Activated CD8-positive, alpha-beta memory T cell treated with anti-CD3 and anti-CD28 coated beads, Interleukin-2, amount 50 U/mL, for 24 hours (primary cell): ENCODE measurements at regions not wholly inside any gene's neighbourhood (a gene's known extent, or its start where the extent isn't known, plus 50 kb on each side); places are given as distances from the start of the nearest gene placed in this dataset.

ENCODE experiments used
- DNase-seq: peaks from one replicate; pipeline ENCODE4 v3.0.0-alpha.2; 2020; ENCODE audit errors: extremely low read depth

GRCh38 chr10:130430291-130430690, 294.1 kb downstream of the GLRX3 start:
- DNase-seq = no peak

GRCh38 chr10:130430852-130431704, 294.9 kb downstream of the GLRX3 start:
- DNase-seq = no peak

- no peak for DNase-seq
Measured at GRCh38 chr10:130432271-130432670, 296.1 kb downstream of the GLRX3 start.

- no peak for DNase-seq
Measured at GRCh38 chr10:130432850-130433249, 296.7 kb downstream of the GLRX3 start.

GRCh38 chr10:130434446-130435385, 298.5 kb downstream of the GLRX3 start:
- DNase-seq = no peak

- DNase-seq = no peak
Measured at GRCh38 chr10:130435961-130436360, 299.8 kb downstream of the GLRX3 start.

GRCh38 chr10:130438861-130439260, 302.7 kb downstream of the GLRX3 start:
- no peak for DNase-seq

GRCh38 chr10:130439766-130440165, 303.6 kb downstream of the GLRX3 start:
- no peak for DNase-seq

- DNase-seq = no peak
Measured at GRCh38 chr10:130440494-130440893, 304.3 kb downstream of the GLRX3 start.

GRCh38 chr10:130440971-130441370, 304.8 kb downstream of the GLRX3 start:
- DNase-seq = no peak

GRCh38 chr10:130443066-130443465, 306.9 kb downstream of the GLRX3 start:
- no peak for DNase-seq

- DNase-seq = no peak
Measured at GRCh38 chr10:130453036-130453720, 317.0 kb downstream of the GLRX3 start.

GRCh38 chr10:130453721-130454542, 317.7 kb downstream of the GLRX3 start:
- DNase-seq = no peak

- no peak for DNase-seq
Measured at GRCh38 chr10:130454543-130455000, 318.4 kb downstream of the GLRX3 start.

- no peak for DNase-seq
Measured at GRCh38 chr10:130455111-130455695, 319.0 kb downstream of the GLRX3 start.

- no peak for DNase-seq
Measured at GRCh38 chr10:130455791-130456190, 319.6 kb downstream of the GLRX3 start.

- no peak for DNase-seq
Measured at GRCh38 chr10:130456616-130457015, 320.4 kb downstream of the GLRX3 start.

- DNase-seq = no peak
Measured at GRCh38 chr10:130458509-130458908, 322.3 kb downstream of the GLRX3 start.

- no peak for DNase-seq
Measured at GRCh38 chr10:130459011-130459410, 322.8 kb downstream of the GLRX3 start.

- DNase-seq = no peak
Measured at GRCh38 chr10:130459851-130460490, 323.8 kb downstream of the GLRX3 start.
